Fibroblast of lung (primary cell): ENCODE measurements at regions not wholly inside any gene's neighbourhood (a gene's known extent, or its start where the extent isn't known, plus 50 kb on each side); places are given as distances from the start of the nearest gene placed in this dataset.

Experiments used
- CTCF ChIP-seq, 2 donors: IDR thresholded peaks in 1 of 2; conservative IDR thresholded peaks in 1 of 2; 1 replicate in 1 of 2; 2 replicates in 1 of 2; pipeline ENCODE4 v1.5.1; 2011 to 2012; ENCODE audit warnings: low read length in 2 of 2, control low read depth in 1 of 2, inconsistent platforms in 1 of 2, low read depth in 1 of 2, mild to moderate bottlenecking in 1 of 2
- EZH2 ChIP-seq: IDR thresholded peaks from 2 replicates; pipeline ENCODE4 v1.5.1; 2012; ENCODE audit warnings: low read length, control low read depth, mild to moderate bottlenecking; ENCODE audit errors: missing control alignments

GRCh38 chr15:66947471-66947870 is 117.9 kb upstream of the SMAD3 start:
- TF ChIP-seq CTCF (conservative IDR thresholded peaks at IDR 0.05 in 1 of 2, IDR thresholded peaks at IDR 0.05 in 1 of 2; ENCODE audit: low read depth in 1 of 2, low read length in 2 of 2) = no peak
- TF ChIP-seq EZH2 = no peak
